A549 (cell line): ENCODE measurements at regions not wholly inside any gene's neighbourhood (a gene's known extent, or its start where the extent isn't known, plus 50 kb on each side); places are given as distances from the start of the nearest gene placed in this dataset.

ENCODE experiments used
- CHD2 ChIP-seq: fragments of 150-350 bp; IDR thresholded peaks from 2 replicates; pipeline ENCODE4 v1.6.1; 2014; ENCODE audit warnings: low read length; ENCODE audit not compliant: partially characterized antibody
- EP300 ChIP-seq, 2 experiments: fragments of >200 bp; sonication (Bioruptor Twin); formaldehyde crosslinking; IDR thresholded peaks; 2 replicates in 1 of 2; 3 replicates in 1 of 2; pipeline ENCODE4 v1.6.1; 2016 to 2017
- KDM1A ChIP-seq: fragments of 200-600 bp; sonication (generic); IDR thresholded peaks from 2 replicates; pipeline ENCODE4 v1.6.1; 2016; ENCODE audit warnings: low read depth, mild to moderate bottlenecking
- NPAS2 ChIP-seq: fragments of 250-450 bp; sonication (Bioruptor Pico); IDR thresholded peaks from 2 replicates; pipeline ENCODE4 v1.8.0; 2022; ENCODE audit warnings: mild to moderate bottlenecking, moderate library complexity, borderline replicate concordance
- POLR2AphosphoS2 ChIP-seq: conservative IDR thresholded peaks from 2 replicates; pipeline ENCODE4 v1.6.1; 2012; ENCODE audit warnings: low read length, improper control_type of control experiment, inconsistent platforms
- TF ChIP-seq, protein P1 (sequence below): fragments of >200 bp; sonication (Bioruptor Twin); formaldehyde crosslinking; IDR thresholded peaks from 3 replicates; pipeline ENCODE4 v1.5.1; 2016

GRCh38 chr5:133685402-133686018 is 73.2 kb upstream of the FSTL4 start:
- TF ChIP-seq, protein P1, sequence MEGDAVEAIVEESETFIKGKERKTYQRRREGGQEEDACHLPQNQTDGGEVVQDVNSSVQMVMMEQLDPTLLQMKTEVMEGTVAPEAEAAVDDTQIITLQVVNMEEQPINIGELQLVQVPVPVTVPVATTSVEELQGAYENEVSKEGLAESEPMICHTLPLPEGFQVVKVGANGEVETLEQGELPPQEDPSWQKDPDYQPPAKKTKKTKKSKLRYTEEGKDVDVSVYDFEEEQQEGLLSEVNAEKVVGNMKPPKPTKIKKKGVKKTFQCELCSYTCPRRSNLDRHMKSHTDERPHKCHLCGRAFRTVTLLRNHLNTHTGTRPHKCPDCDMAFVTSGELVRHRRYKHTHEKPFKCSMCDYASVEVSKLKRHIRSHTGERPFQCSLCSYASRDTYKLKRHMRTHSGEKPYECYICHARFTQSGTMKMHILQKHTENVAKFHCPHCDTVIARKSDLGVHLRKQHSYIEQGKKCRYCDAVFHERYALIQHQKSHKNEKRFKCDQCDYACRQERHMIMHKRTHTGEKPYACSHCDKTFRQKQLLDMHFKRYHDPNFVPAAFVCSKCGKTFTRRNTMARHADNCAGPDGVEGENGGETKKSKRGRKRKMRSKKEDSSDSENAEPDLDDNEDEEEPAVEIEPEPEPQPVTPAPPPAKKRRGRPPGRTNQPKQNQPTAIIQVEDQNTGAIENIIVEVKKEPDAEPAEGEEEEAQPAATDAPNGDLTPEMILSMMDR: no peak
- no peak for TF ChIP-seq NPAS2 (CRISPR knock-in tag)
- no peak for TF ChIP-seq EP300 (IDR thresholded peaks at IDR 0.05)
- no peak for TF ChIP-seq POLR2AphosphoS2
- no peak for TF ChIP-seq KDM1A
- no peak for TF ChIP-seq CHD2
